ENCODE measurements at regions not wholly inside any gene's neighbourhood (a gene's known extent, or its start where the extent isn't known, plus 50 kb on each side); places are given as distances from the start of the nearest gene placed in this dataset.

DNA sequence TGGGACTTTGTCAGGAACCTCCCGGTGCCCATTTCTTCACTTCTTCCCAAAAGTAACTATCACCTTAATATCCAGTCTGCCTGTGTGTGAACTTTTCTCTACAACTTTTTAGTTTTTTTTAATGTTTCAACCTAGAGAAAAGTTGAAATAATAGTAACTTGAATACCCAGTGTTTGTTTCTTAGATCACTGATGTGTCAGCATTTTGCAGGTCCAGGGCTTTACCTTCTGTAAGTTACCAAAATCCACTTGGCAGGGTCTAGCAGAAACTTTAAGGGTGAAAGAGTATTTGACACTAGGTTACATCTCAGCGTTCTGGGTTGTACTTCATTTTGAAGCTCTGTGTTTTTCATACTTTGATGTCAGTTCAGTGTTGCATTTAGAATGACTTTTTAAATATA is 372.7 kb downstream of the ARL4A start:
- Histone ChIP-seq H3K4me1 (ENCODE audit: insufficient read depth, low read length) (peaks cover 13% of the 10 kb centered on the region; the same call in 1 of the 2 replicates), H3K36me3 (ENCODE audit: insufficient read depth, low read length) (no peaks in the 10 kb centered on the region), H3K9me3 (ENCODE audit: control insufficient read depth, insufficient read depth, low read length) (no peaks in the 10 kb centered on the region), H3K9ac (ENCODE audit: low read depth, low read length) (no peak overlapping the region)

DNA sequence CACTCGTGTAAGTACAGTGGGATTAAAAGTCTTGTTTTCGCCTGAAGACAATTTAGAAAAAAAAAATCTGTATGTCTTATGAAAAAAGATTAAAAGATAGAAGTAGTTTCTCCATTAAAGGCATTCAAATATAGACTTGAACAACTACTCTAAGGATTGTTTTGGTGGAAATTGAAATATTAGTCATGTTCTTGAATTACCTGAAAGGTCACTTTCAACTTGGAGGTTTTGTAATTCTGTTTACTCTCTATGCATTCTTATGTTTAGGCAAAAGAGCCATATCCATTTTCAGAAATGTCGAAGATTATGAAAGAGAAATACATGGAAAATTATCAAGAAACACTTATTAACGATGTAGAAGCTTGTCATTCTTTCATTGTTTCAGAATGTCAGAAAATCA is 373.7 kb downstream of the ARL4A start:
- Histone ChIP-seq H3K4me1 (ENCODE audit: insufficient read depth, low read length) (peaks cover 7% of the 10 kb centered on the region; the same call in 1 of the 2 replicates), H3K9ac (ENCODE audit: low read depth, low read length) (no peak overlapping the region), H3K9me3 (ENCODE audit: control insufficient read depth, insufficient read depth, low read length) (no peaks in the 10 kb centered on the region), H3K36me3 (ENCODE audit: insufficient read depth, low read length) (no peaks in the 10 kb centered on the region)

DNA sequence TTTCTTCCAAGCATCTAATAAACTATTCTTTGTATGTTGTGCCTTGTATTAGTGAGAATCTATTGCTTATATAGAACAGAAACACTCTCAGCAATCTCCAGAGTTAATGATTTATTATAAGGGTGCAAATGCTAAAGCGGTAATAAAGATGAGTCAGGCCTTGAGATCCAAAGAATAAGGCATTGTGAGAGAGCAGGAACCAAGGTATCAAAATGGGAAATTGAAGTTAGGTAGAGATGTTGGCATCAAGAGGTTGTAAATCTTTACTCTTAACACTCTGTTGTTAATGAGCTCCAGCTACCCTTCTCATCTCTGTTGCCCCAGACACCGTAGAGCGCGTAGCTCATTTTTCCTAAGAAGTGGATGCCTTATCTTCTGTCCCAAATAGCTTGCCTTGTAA is 375.2 kb downstream of the ARL4A start:
- Histone ChIP-seq H3K4me1 (ENCODE audit: insufficient read depth, low read length) (peaks cover 7% of the 10 kb centered on the region; the same call in 1 of the 2 replicates), H3K9ac (ENCODE audit: low read depth, low read length) (no peak overlapping the region), H3K9me3 (ENCODE audit: control insufficient read depth, insufficient read depth, low read length) (no peaks in the 10 kb centered on the region), H3K36me3 (ENCODE audit: insufficient read depth, low read length) (no peaks in the 10 kb centered on the region)

DNA sequence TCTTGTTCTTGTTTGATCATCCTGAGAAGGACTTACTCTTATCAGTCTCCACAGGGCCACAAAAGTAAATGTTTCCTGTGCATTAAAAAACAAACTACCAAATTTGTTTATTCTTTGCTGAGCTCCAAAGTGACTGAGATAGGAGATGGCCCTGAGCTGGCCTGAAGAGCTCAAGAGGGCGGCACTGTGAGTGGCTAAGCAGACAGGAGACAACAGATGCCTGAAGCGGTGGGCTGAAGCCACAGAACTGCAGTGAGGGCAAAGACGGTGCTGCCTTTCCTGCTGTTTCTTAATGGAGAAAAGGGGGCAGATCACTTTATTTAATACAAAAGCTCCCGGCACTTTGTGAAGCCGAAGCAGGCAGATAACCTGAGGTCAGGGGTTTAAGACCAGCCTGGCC is 379.6 kb downstream of the ARL4A start:
- no peaks in the 10 kb centered on the region for H3K36me3 ChIP-seq (ENCODE audit: insufficient read depth, low read length)
- H3K9me3 ChIP-seq (ENCODE audit: control insufficient read depth, insufficient read depth, low read length), result no peaks in the 10 kb centered on the region
- H3K4me1 ChIP-seq (ENCODE audit: insufficient read depth, low read length), result no peaks in the 10 kb centered on the region
- H3K9ac ChIP-seq (ENCODE audit: low read depth, low read length), result no peak overlapping the region

DNA sequence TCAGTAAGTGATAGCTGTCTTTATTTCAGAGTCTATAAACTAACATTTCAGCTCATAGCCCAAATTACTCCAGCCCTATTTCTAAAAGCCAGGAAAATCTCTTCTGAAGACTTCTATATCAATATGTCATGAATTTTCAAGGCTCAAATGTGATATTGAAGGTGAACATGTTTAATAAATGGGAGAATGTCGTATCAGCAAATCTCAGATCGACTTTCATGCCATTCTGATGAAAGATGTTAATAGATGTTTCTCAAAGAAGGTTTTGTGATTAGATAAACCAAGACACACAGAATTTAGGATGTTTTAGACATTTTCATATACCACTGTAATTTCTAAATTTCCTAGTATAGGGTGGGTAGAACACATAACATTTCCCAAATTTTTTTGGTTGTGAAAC is 380.6 kb downstream of the ARL4A start:
- no peaks in the 10 kb centered on the region for H3K9me3 ChIP-seq (ENCODE audit: control insufficient read depth, insufficient read depth, low read length)
- no peak overlapping the region for H3K9ac ChIP-seq (ENCODE audit: low read depth, low read length)
- no peaks in the 10 kb centered on the region for H3K4me1 ChIP-seq (ENCODE audit: insufficient read depth, low read length)
- H3K36me3 ChIP-seq (ENCODE audit: insufficient read depth, low read length), result no peaks in the 10 kb centered on the region

DNA sequence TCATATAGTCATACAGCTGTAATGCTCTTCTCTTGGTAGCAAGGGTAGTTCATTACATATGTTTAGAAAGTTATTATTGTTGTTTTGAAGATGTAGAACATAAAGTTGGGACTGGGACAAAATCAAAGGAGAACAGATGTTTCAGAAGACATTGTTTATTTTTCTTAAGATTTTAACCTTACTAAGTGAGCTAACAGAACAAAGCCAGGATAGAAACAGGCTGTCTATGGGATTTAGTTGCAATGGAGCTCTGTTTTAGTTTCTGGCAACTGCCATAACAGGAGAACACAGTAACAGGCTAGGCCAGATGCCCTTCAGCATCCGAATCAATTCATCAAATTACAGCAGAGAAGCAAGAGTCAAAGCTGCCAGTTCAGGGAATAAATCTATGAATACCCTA is 382.4 kb downstream of the ARL4A start:
- no peaks in the 10 kb centered on the region for H3K9me3 ChIP-seq (ENCODE audit: control insufficient read depth, insufficient read depth, low read length)
- H3K4me1 ChIP-seq (ENCODE audit: insufficient read depth, low read length), result no peaks in the 10 kb centered on the region
- H3K36me3 ChIP-seq (ENCODE audit: insufficient read depth, low read length), result no peaks in the 10 kb centered on the region
- no peak overlapping the region for H3K9ac ChIP-seq (ENCODE audit: low read depth, low read length)

DNA sequence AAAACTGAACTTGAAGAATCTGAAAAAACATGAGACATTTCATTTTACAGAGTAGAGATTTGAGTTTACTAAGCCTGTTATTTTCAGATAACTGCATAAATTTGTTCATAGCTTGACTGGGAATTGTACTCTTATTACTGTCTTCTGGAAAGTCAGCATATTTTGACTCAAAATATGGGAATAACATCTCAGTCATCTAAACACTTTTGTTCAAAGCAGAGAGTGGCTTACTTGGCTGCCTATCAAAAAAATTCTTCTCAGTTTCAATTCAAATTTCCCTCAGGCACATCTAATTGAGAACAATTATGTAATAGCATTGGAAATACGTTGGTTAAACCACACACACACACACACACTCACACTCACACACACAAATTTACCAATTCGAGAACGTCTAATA is 384.6 kb downstream of the ARL4A start:
- no peaks in the 10 kb centered on the region for H3K9me3 ChIP-seq (ENCODE audit: control insufficient read depth, insufficient read depth, low read length)
- H3K9ac ChIP-seq (ENCODE audit: low read depth, low read length), result no peak overlapping the region
- H3K4me1 ChIP-seq (ENCODE audit: insufficient read depth, low read length), result no peaks in the 10 kb centered on the region
- no peaks in the 10 kb centered on the region for H3K36me3 ChIP-seq (ENCODE audit: insufficient read depth, low read length)

DNA sequence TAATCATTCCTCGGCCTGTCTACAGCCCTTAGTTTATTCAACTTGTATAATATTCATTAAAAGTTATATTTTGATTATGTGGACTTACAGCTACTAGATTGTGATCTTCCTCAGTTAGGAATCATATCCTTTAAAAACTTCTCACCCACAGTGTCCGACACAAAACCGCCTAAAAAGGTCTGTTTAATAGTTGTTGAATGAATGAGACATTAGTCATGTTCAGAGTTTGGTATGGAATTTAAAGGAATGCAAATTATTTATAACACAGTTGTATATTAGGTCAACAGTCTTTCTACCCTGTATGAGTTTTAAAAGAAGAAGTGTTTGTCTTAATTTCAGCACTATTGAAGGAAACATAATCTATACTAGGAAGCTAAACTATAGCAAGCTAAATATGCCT is 390.0 kb downstream of the ARL4A start:
- no peaks in the 10 kb centered on the region for H3K4me1 ChIP-seq (ENCODE audit: insufficient read depth, low read length)
- no peaks in the 10 kb centered on the region for H3K9me3 ChIP-seq (ENCODE audit: control insufficient read depth, insufficient read depth, low read length)
- H3K9ac ChIP-seq (ENCODE audit: low read depth, low read length), result no peak overlapping the region
- H3K36me3 ChIP-seq (ENCODE audit: insufficient read depth, low read length), result no peaks in the 10 kb centered on the region

DNA sequence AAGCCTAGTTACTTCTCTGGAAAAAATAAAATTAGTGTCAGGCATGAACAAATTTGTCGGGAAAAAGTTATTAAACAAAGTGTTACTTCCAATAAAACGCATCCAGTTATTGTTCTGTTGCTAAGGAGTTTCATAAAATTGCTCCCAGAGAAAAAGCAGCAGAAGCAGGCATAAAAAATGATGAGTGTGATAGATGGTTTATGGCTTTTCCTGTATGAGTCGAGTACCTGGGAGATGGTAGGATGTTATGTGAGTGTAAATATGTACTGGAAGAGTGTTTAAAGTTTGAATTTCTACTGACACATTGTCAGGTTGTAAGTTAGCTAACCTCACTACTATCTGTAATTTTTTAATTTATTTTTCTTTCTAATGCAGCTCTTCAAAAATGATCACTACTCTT is 390.7 kb downstream of the ARL4A start:
- H3K36me3 ChIP-seq (ENCODE audit: insufficient read depth, low read length), result no peaks in the 10 kb centered on the region
- H3K4me1 ChIP-seq (ENCODE audit: insufficient read depth, low read length), result no peaks in the 10 kb centered on the region
- H3K9ac ChIP-seq (ENCODE audit: low read depth, low read length), result no peak overlapping the region
- no peaks in the 10 kb centered on the region for H3K9me3 ChIP-seq (ENCODE audit: control insufficient read depth, insufficient read depth, low read length)

DNA sequence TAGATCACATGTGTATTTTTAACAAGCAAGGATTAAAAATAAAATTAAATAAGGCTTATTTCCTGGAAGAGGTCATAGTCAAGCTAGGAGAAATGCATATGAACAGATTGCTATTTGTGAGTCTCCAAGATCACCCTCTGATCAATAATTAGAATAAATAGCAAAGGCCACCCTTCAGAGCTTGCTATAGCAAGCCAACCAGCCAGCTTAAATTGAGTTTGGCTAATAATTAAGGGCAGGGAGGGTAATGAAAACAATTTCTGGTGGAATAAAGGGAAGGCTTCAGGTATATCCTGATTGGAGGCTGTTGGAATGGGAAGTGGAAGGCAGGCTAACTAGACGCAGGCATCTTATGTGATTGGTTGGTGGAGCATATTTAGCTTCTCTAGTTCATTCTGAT is 403.5 kb downstream of the ARL4A start:
- Histone ChIP-seq H3K9me3 (ENCODE audit: control insufficient read depth, insufficient read depth, low read length) (no peaks in the 10 kb centered on the region), H3K4me1 (ENCODE audit: insufficient read depth, low read length) (no peaks in the 10 kb centered on the region), H3K9ac (ENCODE audit: low read depth, low read length) (no peak overlapping the region), H3K36me3 (ENCODE audit: insufficient read depth, low read length) (no peaks in the 10 kb centered on the region)

DNA sequence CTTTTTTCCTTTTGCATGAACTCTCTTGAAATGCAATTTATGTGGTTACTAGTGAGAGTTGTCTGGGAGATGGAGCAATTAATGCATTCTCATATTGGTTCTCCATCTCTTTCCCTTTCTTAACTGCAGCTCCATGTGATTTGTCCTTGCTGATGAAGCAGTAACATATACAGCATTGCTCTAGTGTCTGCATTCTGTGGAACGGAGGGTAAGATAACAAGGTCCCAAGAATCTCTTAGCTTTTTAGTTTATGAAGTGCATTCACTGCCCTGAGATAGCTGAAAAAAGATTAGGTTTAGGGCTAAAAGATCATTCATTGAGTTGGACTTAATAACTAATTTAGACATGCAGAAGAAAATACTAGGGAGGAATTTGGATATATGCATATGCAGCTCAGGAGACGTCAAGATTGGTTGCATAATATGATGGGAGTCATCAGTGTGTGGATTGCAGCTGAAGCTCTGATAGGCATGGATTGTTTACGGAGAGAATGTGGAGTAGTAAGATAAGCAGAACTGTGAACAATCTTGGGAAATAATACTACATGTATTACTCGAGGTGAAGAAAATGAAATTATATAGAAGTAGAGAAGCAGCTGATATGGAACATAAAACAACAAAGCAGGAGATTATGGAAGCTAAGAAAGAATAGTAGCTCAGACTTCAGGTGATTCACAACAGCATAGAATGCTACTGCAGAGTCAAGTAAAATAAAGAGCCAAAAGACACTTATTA is 404.7 kb downstream of the ARL4A start:
- H3K36me3 ChIP-seq (ENCODE audit: insufficient read depth, low read length), result no peaks in the 10 kb centered on the region
- no peaks in the 10 kb centered on the region for H3K4me1 ChIP-seq (ENCODE audit: insufficient read depth, low read length)
- no peaks in the 10 kb centered on the region for H3K9me3 ChIP-seq (ENCODE audit: control insufficient read depth, insufficient read depth, low read length)
- no peak overlapping the region for H3K9ac ChIP-seq (ENCODE audit: low read depth, low read length)

DNA sequence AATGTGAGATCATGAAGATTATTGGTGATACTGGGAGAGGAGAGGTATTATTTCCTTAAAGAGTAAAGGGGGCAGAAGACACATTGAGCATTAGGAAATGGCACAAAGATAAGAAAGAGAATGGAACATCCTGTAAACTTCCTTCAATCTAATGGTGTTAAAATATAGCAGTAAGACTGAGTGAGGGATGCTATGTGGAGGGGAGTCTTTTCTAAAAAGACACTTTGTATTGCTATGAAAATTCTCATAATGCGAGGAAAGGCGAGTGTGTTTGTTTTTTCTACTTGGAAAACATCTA is 405.2 kb downstream of the ARL4A start:
- no peaks in the 10 kb centered on the region for H3K36me3 ChIP-seq (ENCODE audit: insufficient read depth, low read length)
- H3K4me1 ChIP-seq (ENCODE audit: insufficient read depth, low read length), result no peaks in the 10 kb centered on the region
- H3K9me3 ChIP-seq (ENCODE audit: control insufficient read depth, insufficient read depth, low read length), result no peaks in the 10 kb centered on the region
- no peak overlapping the region for H3K9ac ChIP-seq (ENCODE audit: low read depth, low read length)

DNA sequence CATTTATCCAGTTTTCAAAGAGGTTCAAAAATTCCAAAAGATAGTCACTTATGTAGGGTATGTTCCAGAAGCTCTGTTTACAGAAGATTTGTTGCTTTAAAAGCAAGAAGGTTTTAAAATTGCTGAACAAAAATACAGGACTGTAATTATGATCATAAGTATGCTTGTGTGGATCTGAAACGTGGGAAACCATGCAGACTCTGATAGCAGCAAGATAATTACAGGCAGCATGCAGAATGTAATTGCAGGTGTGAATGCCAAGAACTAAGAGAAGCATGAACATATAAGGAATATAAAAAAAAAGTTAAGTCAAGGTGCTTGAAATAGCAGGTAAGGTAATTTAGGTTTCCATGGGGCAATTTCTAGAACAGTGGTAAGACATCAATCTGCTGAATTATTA is 405.7 kb downstream of the ARL4A start:
- Histone ChIP-seq H3K4me1 (ENCODE audit: insufficient read depth, low read length) (no peaks in the 10 kb centered on the region), H3K9me3 (ENCODE audit: control insufficient read depth, insufficient read depth, low read length) (no peaks in the 10 kb centered on the region), H3K36me3 (ENCODE audit: insufficient read depth, low read length) (no peaks in the 10 kb centered on the region), H3K9ac (ENCODE audit: low read depth, low read length) (no peak overlapping the region)

DNA sequence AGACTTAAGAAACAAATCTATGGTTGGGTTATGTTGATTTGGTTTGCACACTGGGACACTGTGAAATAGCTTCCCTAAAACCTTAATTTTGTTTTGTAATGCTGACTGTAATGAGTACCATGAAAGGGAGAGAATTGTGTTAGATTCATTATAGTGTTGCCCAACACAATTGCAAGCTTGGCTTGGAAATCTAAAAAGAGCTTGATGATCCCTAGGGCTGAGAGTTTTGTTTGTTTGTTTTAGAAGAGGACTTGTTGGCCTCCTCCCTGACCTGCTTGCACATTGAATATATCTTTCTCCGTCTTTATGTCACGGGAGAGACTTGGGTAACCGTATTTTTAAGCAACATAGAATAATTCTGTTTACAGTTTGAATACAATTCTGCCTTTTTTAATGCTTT is 410.1 kb downstream of the ARL4A start:
- no peaks in the 10 kb centered on the region for H3K36me3 ChIP-seq (ENCODE audit: insufficient read depth, low read length)
- H3K4me1 ChIP-seq (ENCODE audit: insufficient read depth, low read length), result no peaks in the 10 kb centered on the region
- no peak overlapping the region for H3K9ac ChIP-seq (ENCODE audit: low read depth, low read length)

DNA sequence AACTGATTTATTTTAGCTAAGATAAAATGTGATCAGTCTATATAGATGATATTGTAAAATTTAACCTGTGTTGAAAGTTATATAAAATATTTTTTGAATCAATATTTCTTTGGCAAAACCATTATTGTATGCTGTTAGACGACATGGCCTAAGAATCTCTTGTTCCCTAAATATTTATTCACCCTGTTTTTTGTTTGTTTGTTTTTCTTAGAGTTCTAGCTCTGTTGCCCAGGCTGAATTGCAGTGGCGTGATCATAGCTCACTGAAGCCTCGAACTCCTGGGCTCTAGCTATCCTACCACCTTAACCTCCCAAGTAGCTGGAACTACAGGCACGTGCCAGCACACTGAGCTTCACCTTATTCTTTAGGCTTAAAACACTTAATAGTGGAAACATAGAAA is 410.7 kb downstream of the ARL4A start:
- no peaks in the 10 kb centered on the region for H3K4me1 ChIP-seq (ENCODE audit: insufficient read depth, low read length)
- H3K9ac ChIP-seq (ENCODE audit: low read depth, low read length), result no peak overlapping the region
- H3K36me3 ChIP-seq (ENCODE audit: insufficient read depth, low read length), result no peaks in the 10 kb centered on the region
- H3K9me3 ChIP-seq (ENCODE audit: control insufficient read depth, insufficient read depth, low read length), result no peaks in the 10 kb centered on the region

More for the DNA sequence above, 410.1 kb downstream of the ARL4A start:
- no peaks in the 10 kb centered on the region for H3K9me3 ChIP-seq (ENCODE audit: control insufficient read depth, insufficient read depth, low read length)
